ENCODE measurements at regions not wholly inside any gene's neighbourhood (a gene's known extent, or its start where the extent isn't known, plus 50 kb on each side); places are given as distances from the start of the nearest gene placed in this dataset.

DNA sequence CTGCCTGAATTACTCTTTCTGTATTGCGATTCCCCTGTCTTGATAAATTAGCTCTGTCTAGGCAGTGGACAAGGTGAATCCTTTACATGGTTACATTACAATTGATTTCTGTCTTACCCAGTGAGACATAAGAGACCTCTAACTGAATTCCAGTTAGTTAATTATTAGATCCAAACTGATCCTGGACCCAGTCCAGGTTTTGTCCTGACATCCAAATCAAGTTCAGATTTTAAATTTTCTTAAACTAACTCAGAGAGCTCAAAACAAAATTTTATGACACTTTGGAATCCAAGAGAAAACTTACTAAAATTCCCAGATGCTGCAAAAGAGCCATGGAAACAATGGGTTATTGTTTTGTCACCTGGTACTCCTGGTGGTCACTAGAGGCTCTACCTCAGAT lies 2166.6 kb downstream of the TP53TG3F start:
- no peaks in the 10 kb centered on the region for H3K4me1 ChIP-seq (ENCODE audit: insufficient read depth, insufficient read length)
- no peaks in the 10 kb centered on the region for H3K27me3 ChIP-seq (ENCODE audit: insufficient read depth, insufficient read length)
- no peak for DNase-seq (ENCODE audit: low read depth, low spot score)
- H3K4me3 ChIP-seq (ENCODE audit: insufficient read length, low read depth): no peak overlapping the region
- H3K9me3 ChIP-seq (ENCODE audit: insufficient read depth, low read length): no peaks in the 10 kb centered on the region
- no peaks in the 10 kb centered on the region for H3K36me3 ChIP-seq (ENCODE audit: insufficient read depth, insufficient read length, low read length)
- TF ChIP-seq SUZ12 (IDR thresholded peaks at IDR 0.05; ENCODE audit: extremely low read depth, insufficient read depth, insufficient read length) (no peak), ZNF274 (IDR thresholded peaks at IDR 0.05; ENCODE audit: low read depth, low read length) (no peak), YY1 (IDR thresholded peaks at IDR 0.05; ENCODE audit: insufficient read depth, insufficient read length) (no peak)
- no peak overlapping the region for H3K9ac ChIP-seq (ENCODE audit: insufficient read length, low read depth)

DNA sequence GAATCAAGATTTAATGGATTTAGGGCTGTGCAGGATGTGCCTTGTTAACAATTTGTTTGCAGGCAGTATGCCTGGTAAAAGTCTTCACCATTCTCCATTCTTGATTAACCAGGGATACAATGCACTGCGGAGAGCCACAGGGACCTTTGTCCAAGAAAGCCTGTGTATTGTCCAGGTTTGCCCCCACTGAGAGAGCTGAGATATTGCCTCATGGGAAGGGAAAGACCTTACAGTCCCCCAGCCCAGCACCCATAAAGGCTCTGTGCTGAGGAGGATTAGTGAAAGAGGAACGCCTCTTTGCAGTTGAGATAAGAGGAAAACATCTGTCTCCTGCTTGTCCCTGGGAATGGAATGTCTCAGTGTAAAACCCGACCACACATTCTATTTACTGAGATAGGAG lies 2169.6 kb downstream of the TP53TG3F start:
- Histone ChIP-seq H3K9ac (ENCODE audit: insufficient read length, low read depth) (no peak overlapping the region), H3K4me3 (ENCODE audit: insufficient read length, low read depth) (no peak overlapping the region), H3K4me1 (ENCODE audit: insufficient read depth, insufficient read length) (no peaks in the 10 kb centered on the region), H3K27me3 (ENCODE audit: insufficient read depth, insufficient read length) (no peaks in the 10 kb centered on the region), H3K9me3 (ENCODE audit: insufficient read depth, low read length) (no peaks in the 10 kb centered on the region), H3K36me3 (ENCODE audit: insufficient read depth, insufficient read length, low read length) (no peaks in the 10 kb centered on the region)
- no peak for DNase-seq (ENCODE audit: low read depth, low spot score)
- no peak for TF ChIP-seq YY1 (IDR thresholded peaks at IDR 0.05; ENCODE audit: insufficient read depth, insufficient read length)
- TF ChIP-seq ZNF274 (IDR thresholded peaks at IDR 0.05; ENCODE audit: low read depth, low read length): no peak
- TF ChIP-seq SUZ12 (IDR thresholded peaks at IDR 0.05; ENCODE audit: extremely low read depth, insufficient read depth, insufficient read length): no peak

DNA sequence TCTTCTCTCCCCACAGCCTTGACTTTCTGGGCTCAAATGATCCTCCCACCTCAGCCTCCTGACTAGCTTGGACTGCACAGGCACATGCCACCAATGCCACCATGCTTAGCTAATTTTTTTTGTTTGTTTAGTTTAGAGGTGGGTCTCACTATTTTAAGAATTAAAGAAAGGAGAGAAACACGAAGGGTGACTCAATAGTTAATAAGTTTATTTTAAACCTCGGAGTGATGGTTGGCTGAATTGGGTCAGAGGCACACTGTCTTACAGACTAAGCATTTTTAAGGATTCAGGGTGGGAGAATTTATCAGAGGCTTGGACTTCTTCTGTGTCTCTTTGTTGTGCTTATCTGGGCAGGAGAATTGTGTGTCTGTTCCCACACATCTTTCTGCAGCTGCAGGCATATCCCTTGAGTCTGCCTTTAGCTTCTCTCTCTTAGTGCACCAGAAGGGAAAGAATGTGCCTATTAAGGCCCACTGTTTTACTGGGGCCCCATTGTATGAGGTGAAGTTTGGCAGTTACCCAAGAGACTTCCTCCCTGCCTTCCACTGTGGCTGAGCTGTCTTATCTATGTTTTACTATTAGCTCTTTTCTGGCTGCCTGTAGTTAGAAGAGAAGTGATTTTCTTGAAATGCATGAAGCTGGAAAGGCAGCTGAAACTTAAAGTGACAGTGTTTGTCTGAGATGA lies 2172.0 kb downstream of the TP53TG3F start:
- no peak overlapping the region for H3K9ac ChIP-seq (ENCODE audit: insufficient read length, low read depth)
- no peaks in the 10 kb centered on the region for H3K27me3 ChIP-seq (ENCODE audit: insufficient read depth, insufficient read length)
- H3K9me3 ChIP-seq (ENCODE audit: insufficient read depth, low read length): no peaks in the 10 kb centered on the region
- no peak for DNase-seq (ENCODE audit: low read depth, low spot score)
- no peaks in the 10 kb centered on the region for H3K4me1 ChIP-seq (ENCODE audit: insufficient read depth, insufficient read length)
- no peak overlapping the region for H3K4me3 ChIP-seq (ENCODE audit: insufficient read length, low read depth)
- H3K36me3 ChIP-seq (ENCODE audit: insufficient read depth, insufficient read length, low read length): no peaks in the 10 kb centered on the region
- TF ChIP-seq ZNF274 (IDR thresholded peaks at IDR 0.05; ENCODE audit: low read depth, low read length): no peak
- no peak for TF ChIP-seq SUZ12 (IDR thresholded peaks at IDR 0.05; ENCODE audit: extremely low read depth, insufficient read depth, insufficient read length)
- TF ChIP-seq YY1 (IDR thresholded peaks at IDR 0.05; ENCODE audit: insufficient read depth, insufficient read length): no peak

DNA sequence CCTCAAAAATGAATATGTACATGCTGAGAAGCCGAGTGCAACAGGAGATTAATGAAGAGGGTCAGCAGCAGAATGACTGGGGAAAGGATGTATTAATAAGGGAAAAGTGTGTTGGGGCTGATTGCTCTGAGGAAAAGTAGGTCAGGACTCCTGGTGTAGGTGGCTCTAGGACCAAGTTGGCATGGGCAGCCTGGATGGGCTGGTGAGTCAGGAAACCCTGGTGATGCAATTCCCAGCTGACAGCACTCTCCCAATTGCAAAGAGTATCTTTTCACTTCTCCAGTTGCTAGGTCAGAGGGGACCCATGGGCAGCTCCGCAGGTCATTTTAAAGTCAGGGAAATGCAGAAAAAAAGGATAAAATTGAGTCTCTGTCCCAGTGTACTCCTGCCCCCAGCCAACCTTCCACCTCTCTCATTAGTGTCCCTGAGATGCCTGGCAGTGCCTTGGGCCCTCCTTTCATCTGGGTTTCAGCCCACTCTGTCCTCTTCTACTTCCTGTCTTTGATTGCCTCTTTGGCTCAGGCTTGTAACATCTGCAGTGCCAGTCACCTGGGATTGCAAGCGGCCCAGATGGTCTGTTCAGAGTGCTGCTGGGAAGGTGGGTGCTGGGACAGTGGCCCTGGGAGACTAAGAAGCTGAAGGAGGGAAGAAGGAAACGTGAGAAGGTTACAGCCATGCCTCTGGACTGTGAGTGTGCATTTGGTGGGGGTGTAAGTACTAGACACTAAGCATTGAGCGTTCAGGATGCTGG lies 2177.2 kb downstream of the TP53TG3F start:
- Histone ChIP-seq H3K27me3 (ENCODE audit: insufficient read depth, insufficient read length) (no peaks in the 10 kb centered on the region), H3K4me3 (ENCODE audit: insufficient read length, low read depth) (no peak overlapping the region), H3K9me3 (ENCODE audit: insufficient read depth, low read length) (no peaks in the 10 kb centered on the region), H3K36me3 (ENCODE audit: insufficient read depth, insufficient read length, low read length) (no peaks in the 10 kb centered on the region), H3K9ac (ENCODE audit: insufficient read length, low read depth) (no peak overlapping the region), H3K4me1 (ENCODE audit: insufficient read depth, insufficient read length) (no peaks in the 10 kb centered on the region)
- DNase-seq (ENCODE audit: low read depth, low spot score): no peak
- TF ChIP-seq YY1 (IDR thresholded peaks at IDR 0.05; ENCODE audit: insufficient read depth, insufficient read length): no peak
- TF ChIP-seq SUZ12 (IDR thresholded peaks at IDR 0.05; ENCODE audit: extremely low read depth, insufficient read depth, insufficient read length): no peak
- no peak for TF ChIP-seq ZNF274 (IDR thresholded peaks at IDR 0.05; ENCODE audit: low read depth, low read length)

DNA sequence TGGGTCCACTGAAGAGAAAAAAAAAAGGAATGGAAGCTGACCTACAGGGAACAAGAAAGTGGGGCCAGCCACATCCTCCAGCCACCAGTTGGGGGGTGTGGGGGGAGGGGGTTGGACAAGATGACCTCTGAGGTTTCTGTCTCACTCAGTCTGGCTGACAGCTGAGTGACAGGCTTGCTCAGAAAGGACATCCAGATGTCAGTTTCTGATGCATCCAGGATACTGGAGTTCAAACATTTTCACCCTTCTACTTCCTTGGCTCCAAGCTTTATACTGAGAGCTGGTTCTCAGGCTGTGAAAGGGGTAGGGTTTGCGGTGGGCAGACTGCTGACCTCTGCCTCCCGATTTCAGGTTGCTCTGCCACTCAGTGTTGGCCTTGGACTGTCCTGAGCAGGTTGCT lies 2178.3 kb downstream of the TP53TG3F start:
- no peak for DNase-seq (ENCODE audit: low read depth, low spot score)

DNA sequence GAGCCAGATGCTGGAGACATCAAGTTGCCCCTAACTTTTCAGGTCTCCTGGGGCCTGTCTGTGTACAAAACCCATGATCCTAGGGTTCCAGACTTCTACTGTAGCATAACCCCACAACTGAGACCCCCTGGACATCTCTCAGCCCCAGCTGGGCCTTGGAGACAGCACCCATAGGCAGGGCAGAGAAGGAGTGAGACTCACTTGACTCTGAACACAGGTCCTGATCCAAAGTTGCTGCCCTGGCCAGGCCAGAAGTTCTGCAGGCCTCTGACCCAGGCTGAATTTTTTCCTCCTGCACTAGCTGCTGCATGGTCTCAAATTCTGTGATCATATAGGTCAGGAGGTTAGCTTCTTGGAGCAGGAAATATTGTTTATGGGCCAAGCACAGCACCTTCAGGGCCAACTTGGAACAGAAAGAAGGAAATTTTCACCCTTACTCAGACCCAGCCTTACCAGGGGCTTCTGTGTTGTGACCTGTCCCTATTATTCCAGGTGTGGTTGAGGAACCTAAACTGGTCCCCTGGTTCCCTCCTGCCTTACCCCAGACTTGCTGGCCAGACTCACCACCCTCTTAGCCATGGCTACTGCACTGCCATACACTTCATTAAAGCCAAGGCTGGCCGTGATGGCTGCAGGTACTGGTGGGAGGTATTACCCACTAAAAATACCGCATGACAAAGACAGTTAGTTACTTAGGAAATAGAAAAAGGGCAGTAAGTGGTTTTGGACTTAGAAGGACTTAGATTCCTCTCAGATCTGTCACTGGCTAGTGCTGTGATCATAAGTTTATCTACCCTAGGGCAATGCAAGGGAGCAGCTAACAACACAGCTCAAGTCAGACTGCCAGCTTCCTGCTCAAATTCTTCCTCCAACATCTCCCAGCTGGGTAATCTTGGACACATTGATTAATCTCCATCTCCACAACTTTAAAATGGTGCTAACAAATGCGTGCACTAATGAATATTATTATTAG lies 2180.1 kb downstream of the TP53TG3F start:
- Histone ChIP-seq H3K36me3 (ENCODE audit: insufficient read depth, insufficient read length, low read length) (no peaks in the 10 kb centered on the region), H3K9ac (ENCODE audit: insufficient read length, low read depth) (no peak overlapping the region), H3K27me3 (ENCODE audit: insufficient read depth, insufficient read length) (no peaks in the 10 kb centered on the region), H3K4me3 (ENCODE audit: insufficient read length, low read depth) (no peak overlapping the region), H3K4me1 (ENCODE audit: insufficient read depth, insufficient read length) (no peaks in the 10 kb centered on the region), H3K9me3 (ENCODE audit: insufficient read depth, low read length) (no peaks in the 10 kb centered on the region)
- DNase-seq (ENCODE audit: low read depth, low spot score): no peak
- no peak for TF ChIP-seq YY1 (IDR thresholded peaks at IDR 0.05; ENCODE audit: insufficient read depth, insufficient read length)
- no peak for TF ChIP-seq ZNF274 (IDR thresholded peaks at IDR 0.05; ENCODE audit: low read depth, low read length)
- TF ChIP-seq SUZ12 (IDR thresholded peaks at IDR 0.05; ENCODE audit: extremely low read depth, insufficient read depth, insufficient read length): no peak

More for the DNA sequence above, 2178.3 kb downstream of the TP53TG3F start:
- Histone ChIP-seq H3K4me1 (ENCODE audit: insufficient read depth, insufficient read length) (no peaks in the 10 kb centered on the region), H3K36me3 (ENCODE audit: insufficient read depth, insufficient read length, low read length) (no peaks in the 10 kb centered on the region), H3K4me3 (ENCODE audit: insufficient read length, low read depth) (no peak overlapping the region), H3K9ac (ENCODE audit: insufficient read length, low read depth) (no peak overlapping the region), H3K9me3 (ENCODE audit: insufficient read depth, low read length) (no peaks in the 10 kb centered on the region), H3K27me3 (ENCODE audit: insufficient read depth, insufficient read length) (no peaks in the 10 kb centered on the region)
- TF ChIP-seq SUZ12 (IDR thresholded peaks at IDR 0.05; ENCODE audit: extremely low read depth, insufficient read depth, insufficient read length) (no peak), ZNF274 (IDR thresholded peaks at IDR 0.05; ENCODE audit: low read depth, low read length) (no peak), YY1 (IDR thresholded peaks at IDR 0.05; ENCODE audit: insufficient read depth, insufficient read length) (no peak)

All from NT2/D1 (cell line).